HG02870 (cell line): ENCODE measurements at regions not wholly inside any gene's neighbourhood (a gene's known extent, or its start where the extent isn't known, plus 50 kb on each side); places are given as distances from the start of the nearest gene placed in this dataset.
A peak's percentile ranks its signal among the peaks of the same experiment; 100 is the strongest.
"Not testable (repeated sequence)": the region's sequence is repeated elsewhere in the genome, so short reads cannot be mapped to it uniquely, and the experiment has no call there.

Experiments used
- ATAC-seq: cut with Tn5 transposase; IDR thresholded peaks from one replicate; pipeline ENCODE4 v1.9.1; 2021; ENCODE audit warnings: mild to moderate bottlenecking, moderate library complexity; ENCODE audit not compliant: unreplicated experiment

DNA sequence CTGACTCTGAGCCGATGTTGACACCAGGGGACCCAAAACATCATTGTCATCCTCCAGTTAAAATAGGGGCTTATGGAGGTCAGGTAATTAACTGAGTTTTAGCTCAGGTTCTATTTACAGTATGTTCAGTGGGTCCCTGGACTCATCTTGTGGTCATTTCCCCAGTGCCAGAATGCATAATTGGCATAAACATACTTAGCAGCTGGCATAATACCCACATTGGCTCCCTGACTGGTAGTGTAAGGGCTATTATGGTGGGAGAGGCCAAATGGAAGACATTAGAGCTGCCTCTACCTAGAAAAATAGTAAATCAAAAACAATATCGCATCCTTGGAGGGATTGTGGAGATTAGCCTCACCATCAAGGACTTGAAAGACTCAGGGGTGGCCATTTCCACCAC, 350.9 kb downstream of the C12orf75 start:
- ATAC-seq, result no peak

- not testable (repeated sequence) for ATAC-seq
Observed at GRCh38 chr12:105682821-105683220, 352.3 kb downstream of the C12orf75 start.

GRCh38 chr12:105683836-105684235, 353.3 kb downstream of the C12orf75 start:
- ATAC-seq, result not testable (repeated sequence)

DNA sequence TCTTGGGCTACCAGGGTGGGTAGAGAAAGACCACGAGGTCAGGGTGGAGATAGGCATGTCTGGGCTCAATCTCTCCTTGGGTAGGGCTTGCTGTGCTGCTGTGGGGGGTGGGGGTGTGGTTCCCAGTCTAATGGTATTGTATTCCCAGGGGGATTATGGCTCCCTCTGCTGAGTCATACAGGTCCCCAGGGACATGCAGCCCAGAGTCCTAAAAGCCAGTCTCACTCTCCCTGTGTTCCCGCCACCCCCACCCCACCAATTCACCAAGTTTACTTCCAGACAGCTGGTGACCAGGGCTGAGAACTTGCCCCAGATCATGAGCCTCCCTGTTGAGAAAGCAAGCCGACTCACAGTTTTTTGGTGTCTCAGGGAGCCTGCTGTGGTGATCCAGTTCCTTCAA, 367.6 kb downstream of the C12orf75 start:
- ATAC-seq, result no peak

DNA sequence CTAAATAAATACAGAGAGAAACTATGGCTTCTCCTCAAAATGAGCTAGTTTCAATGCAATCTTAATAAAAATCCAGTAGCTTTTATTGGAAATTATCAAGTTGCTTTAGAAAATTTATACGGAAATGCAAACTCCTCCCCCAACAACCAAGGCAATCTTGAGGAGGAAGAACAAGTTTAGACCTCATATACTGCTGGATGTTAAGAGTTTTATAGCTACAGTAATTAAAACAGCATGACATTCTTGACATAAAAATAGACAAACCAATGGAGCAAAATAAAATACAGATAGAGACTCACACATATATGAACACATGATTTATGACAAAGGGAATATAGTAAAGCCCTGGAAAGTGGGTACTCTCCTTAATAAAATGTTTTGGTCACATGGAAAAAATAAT, 368.7 kb downstream of the C12orf75 start:
- ATAC-seq, result no peak

DNA sequence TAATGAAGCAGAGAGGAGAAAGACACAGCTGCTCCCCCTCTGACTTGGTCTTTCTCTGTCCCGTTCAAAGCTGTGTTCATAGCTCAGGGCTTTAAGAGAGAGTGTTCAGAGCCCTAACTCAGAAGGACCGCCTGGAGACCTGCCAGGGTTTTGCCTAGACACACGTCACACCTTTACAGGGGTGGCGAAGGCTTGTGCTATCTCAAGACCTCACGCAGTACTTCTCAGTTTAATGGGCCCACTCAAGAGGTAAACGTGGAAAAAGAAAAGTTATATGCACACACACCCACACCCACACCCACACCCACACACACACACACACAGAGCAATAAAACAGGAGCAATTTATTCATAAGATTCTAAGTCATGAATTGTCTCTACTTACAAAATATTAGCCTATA, 374.3 kb downstream of the C12orf75 start:
- no peak for ATAC-seq

DNA sequence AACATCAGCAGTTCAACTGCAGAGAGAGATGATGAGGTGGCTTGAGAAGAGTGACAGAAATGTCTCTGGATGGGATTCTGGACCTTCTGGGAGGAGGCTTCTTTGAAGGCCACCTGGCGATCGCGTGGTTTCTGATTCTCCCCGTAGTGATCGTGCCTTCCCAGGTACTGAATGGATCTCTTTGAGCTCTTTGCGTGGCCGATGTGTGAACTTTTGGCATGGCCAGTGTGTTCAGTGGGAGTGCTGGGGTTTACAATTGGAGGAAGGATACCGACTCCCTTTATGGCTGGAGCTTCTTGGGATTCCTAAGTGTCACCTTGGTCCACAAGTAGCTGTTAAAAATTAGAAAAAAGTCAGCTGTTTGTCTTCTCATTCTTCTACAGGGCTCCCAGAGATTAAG, 374.7 kb downstream of the C12orf75 start:
- ATAC-seq, result no peak

DNA sequence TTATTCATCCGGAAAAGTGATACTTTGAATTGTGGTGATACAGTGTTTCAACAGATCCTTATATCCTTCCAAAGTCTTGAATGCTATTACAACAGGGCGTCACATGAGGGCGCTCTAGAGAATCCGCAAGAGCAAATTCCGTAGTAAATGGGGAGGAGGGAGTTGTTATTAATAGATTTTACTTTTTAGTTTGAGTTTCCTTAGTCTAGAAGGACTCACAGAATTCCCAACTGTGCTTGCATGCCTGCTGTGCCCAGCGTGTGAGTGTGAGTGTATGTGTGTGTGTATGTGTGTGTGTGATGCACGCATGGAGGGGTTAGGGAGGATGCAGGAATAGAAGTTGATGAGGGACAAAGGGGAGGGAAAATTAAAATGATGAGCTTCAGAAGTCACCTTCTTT, 375.3 kb downstream of the C12orf75 start:
- no peak for ATAC-seq

GRCh38 chr12:105706321-105706972, 376.0 kb downstream of the C12orf75 start:
- no peak for ATAC-seq

DNA sequence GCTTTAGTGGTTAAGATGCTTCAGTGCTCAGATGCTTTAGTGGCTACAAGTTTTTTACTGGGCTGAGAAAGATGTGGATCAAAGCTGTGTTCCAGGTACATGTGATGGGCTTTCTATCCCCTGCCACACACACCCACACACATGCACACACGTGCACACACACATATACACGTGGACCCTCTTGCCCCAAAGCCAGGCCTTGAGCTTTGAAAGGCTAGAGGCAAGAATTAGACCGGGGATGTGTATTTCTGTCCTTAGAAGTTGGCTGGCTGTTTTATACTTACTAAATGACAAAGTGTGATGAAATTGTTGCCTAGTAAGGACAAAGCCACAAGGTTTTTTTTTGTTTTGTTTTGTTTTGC, 376.5 kb downstream of the C12orf75 start:
- ATAC-seq, result no peak

- ATAC-seq, result no peak
Observed at GRCh38 chr12:105713606-105714305, 383.3 kb downstream of the C12orf75 start.

DNA sequence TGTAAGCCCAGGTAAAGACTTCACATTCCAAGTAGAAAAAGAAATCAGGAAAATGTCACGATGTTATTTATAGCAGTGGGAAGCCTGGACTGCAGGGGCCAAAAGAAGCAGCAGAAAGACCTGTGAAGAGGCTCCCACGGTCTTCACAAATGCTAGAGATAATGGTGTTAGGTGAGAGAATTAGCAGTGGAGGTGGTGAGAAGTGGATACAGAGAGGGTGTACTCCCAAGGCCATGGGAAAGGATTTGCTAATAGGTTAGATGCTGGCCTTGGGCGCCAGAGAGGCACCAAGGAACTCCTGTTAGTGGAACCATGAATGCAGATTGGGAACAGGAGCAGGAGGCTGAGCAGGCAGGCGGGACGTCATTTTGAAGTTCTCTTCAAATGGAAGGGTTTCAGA, 386.1 kb downstream of the C12orf75 start:
- no peak for ATAC-seq

DNA sequence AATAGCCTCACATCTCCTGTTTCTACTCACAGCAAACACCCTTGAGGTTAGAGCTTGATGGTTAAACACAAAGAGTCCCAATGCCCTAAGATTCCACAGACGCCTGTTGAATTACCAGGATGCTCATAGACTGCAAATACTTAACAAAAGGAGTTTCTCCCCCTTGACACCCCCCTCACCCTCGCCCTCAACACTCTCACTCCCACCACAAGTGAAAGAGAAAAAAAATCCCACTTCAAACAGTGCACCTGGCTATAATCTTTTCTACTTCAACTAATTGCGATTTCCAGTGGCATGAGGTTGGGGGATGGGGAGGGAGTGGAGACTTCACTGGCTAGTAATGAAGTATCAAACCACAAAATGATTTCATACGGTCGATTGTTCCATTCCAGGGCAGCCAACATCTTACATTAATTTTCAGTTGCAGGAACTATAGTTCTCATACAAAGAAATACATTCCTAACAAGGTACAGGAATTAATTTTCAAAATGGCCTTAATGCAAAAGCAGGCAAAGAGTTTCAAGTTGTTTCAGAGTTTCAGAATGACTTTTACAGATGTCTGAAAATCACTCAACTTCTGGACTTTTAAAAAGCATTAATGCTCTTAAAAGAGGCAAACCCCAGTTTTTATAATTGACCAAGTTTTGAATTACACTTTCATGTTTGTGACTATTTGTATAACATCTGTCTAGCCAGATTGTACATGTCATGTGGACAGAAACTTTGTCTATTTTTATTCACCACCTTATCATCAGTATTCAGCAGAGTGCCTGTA, 390.7 kb downstream of the C12orf75 start:
- ATAC-seq, result peak; percentile 79

DNA sequence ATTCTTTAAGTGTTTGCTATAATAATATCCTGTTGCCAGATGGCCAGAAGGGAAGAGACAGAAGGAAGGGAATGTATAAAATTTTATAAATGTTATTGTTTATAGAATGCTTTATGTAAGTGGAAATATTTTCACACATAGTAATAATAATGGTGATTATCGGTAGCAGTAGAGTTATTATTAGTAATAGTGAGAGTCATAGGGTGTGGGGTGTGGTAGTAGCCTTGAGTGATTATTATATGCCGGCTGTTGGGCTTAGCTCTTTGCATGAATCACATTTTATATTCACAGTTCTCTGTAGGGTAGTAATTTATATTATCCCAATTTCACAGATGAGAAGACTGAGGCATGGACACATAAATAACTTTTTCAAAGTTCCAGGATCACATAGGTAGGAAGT, 391.4 kb downstream of the C12orf75 start:
- ATAC-seq, result no peak

GRCh38 chr12:105723066-105723465, 392.6 kb downstream of the C12orf75 start:
- ATAC-seq, result no peak

GRCh38 chr12:105723494-105723893, 393.0 kb downstream of the C12orf75 start:
- ATAC-seq, result no peak

GRCh38 chr12:105724641-105725040, 394.1 kb downstream of the C12orf75 start:
- ATAC-seq, result no peak

DNA sequence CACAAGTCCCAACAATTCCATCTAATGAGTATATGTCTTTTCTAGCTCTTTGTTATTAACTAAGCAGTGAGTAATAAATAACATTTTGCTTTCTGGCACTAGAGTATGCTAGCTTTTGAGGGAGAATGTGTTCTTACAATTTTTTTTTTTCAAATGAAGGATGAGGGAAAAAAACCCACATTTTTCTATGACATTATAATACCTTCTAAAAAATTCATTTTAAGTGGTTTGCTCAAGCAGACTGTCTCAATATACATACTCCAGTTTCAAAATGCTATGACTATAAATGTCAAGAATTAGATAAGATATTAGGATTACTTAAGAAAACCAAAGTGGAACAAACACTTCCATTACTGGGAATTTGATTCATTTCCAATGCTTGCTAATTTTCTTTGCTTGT, 394.6 kb downstream of the C12orf75 start:
- no peak for ATAC-seq

DNA sequence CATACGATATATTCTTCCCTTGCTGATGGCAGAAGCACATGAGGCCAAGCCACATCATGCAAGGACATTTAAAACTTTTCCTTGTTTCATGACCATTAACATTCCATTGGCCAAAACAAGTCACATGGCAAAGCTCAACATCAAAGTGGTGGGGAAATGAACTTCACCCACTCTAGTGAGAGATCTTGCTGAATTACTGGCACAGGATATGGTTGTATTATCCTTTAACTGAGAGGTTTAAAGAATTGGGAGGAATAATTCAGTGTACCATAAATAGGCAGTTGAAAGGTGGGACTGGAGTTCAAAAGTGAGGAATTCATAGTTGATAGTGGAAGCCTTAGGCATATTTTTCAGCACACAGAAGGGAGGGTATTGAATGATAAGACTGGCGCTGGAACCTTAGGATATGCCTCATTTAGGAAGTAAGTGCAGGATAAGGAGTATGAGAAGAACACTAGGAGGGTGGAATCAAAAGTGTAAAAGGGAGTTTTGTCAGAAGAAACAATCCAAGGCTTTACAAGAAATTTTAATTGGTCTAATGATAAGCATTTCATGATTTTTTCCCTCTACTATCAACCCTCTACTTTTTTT, 398.8 kb downstream of the C12orf75 start:
- ATAC-seq, result no peak

DNA sequence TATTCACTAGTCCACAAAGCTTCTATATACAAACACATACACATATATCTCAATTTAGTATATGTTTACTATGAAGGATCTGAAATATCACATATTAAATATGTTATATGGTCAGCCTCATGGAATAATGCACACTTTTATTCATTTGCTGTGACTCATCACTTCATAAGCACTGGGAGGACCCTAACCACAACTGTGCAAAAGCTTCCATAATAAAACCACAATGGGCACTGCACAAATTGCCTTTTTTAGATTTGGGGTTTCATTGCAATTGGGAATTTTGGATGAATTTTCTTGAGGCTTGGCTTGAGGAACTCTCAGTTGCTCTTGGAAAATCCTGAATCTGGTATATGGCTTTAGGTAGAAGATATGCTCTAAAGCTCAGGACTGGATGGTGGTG, 399.4 kb downstream of the C12orf75 start:
- no peak for ATAC-seq

DNA sequence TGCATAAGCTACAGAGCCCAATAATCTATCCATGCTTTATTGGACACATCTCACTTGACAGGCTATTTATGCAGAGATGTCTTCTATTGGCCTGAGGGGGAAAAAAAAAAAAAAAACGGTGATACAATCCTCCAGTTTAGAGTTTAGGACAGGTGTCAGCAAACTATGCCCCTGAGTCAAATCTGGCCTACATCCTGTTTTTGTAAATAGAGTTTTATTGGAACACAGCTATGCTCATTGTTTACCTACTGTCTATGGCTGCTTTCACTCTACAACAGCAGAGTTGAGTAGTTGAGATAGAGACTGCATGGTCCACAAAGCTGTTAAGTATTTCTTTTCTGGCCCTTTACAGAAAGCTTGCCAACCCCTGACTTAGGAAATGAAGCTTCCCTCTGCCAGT, 403.1 kb downstream of the C12orf75 start:
- ATAC-seq, result no peak

- ATAC-seq, result no peak
Observed at GRCh38 chr12:105736498-105736897, 402.3 kb downstream of the NUAK1 start.
